SK-N-SH (cell line): ENCODE measurements at regions not wholly inside any gene's neighbourhood (a gene's known extent, or its start where the extent isn't known, plus 50 kb on each side); places are given as distances from the start of the nearest gene placed in this dataset.
"Not testable (repeated sequence)": the region's sequence is repeated elsewhere in the genome, so short reads cannot be mapped to it uniquely, and the experiment has no call there.

Experiments used
- CTCF ChIA-PET: fragments of 300-600, 350-600 bp; formaldehyde crosslinking; extraction: SDS; loops from one replicate; lab custom pipeline; 2021; lab: Yijun Ruan, JAX
- POLR2A ChIA-PET: fragments of 350-600 bp; sonication (Branson Sonifier 250); formaldehyde crosslinking; extraction: SDS; loops from one replicate; lab custom pipeline; 2020; ENCODE audit warnings: antibody characterized with exemption, inconsistent platforms; lab: Yijun Ruan, JAX
- DNase-seq: peaks from one replicate; pipeline ENCODE4 v3.0.0; 2012
- H2AFZ ChIP-seq: fragments of 200-600 bp; sonication (generic); 2 replicates; pipeline ENCODE4 v1.8.1; 2016; ENCODE audit warnings: antibody characterized with exemption, mild to moderate bottlenecking, low read depth
- H3F3A ChIP-seq: fragments of 200-600 bp; sonication (generic); replicated peaks from 2 replicates; pipeline ENCODE3; 2016; ENCODE audit warnings: antibody characterized with exemption, mild to moderate bottlenecking; ENCODE audit not compliant: insufficient read depth
- H3K27ac ChIP-seq, 2 experiments: fragments of 200-500 bp in 1 of 2; fragments of 200-600 bp in 1 of 2; sonication (Bioruptor generic) in 1 of 2; sonication (generic), shearing (Covaris generic) in 1 of 2; 2 replicates each; pipeline versions ENCODE4 v1.5.1 to v1.6.1; 2014 to 2016; ENCODE audit warnings: low read depth in 2 of 2, inconsistent platforms in 1 of 2, low read length in 1 of 2, mild to moderate bottlenecking in 1 of 2, mixed read lengths in 1 of 2
- H3K27me3 ChIP-seq: fragments of 200-600 bp; sonication (generic), shearing (Covaris generic); 2 replicates; pipeline ENCODE4 v1.6.1; 2016; ENCODE audit warnings: mixed run types; ENCODE audit not compliant: insufficient read depth
- H3K36me3 ChIP-seq, 2 experiments: fragments of 200-500 bp in 1 of 2; fragments of 200-600 bp in 1 of 2; sonication (Bioruptor generic) in 1 of 2; sonication (generic) in 1 of 2; replicated peaks in 1 of 2; 2 replicates each; pipeline versions ENCODE3 to v1.5.1; 2014 to 2016; ENCODE audit warnings: low read length in 1 of 2, mild to moderate bottlenecking in 1 of 2; ENCODE audit not compliant: insufficient read depth in 2 of 2, control insufficient read depth in 1 of 2
- H3K4me1 ChIP-seq, 2 experiments: fragments of 200-500 bp in 1 of 2; fragments of 200-600 bp in 1 of 2; sonication (Bioruptor generic) in 1 of 2; sonication (generic), shearing (Covaris generic) in 1 of 2; 2 replicates each; pipeline versions ENCODE4 v1.5.1 to v1.6.1; 2014 to 2016; ENCODE audit warnings: low read depth in 1 of 2, low read length in 1 of 2, mixed run types in 1 of 2; ENCODE audit not compliant: insufficient read depth in 2 of 2, control insufficient read depth in 1 of 2
- H3K4me2 ChIP-seq: fragments of 200-600 bp; sonication (generic), shearing (Covaris generic); 2 replicates; pipeline ENCODE4 v1.6.1; 2017; ENCODE audit warnings: mixed run types
- H3K4me3 ChIP-seq, 2 experiments: fragments of 200-500 bp in 1 of 2; fragments of 200-600 bp in 1 of 2; sonication (Bioruptor generic) in 1 of 2; sonication (generic), shearing (Covaris generic) in 1 of 2; 2 replicates each; pipeline versions ENCODE4 v1.5.1 to v1.8.1; 2014 to 2016; ENCODE audit warnings: low read depth in 2 of 2, inconsistent platforms in 1 of 2, low read length in 1 of 2, mild to moderate bottlenecking in 1 of 2, mixed read lengths in 1 of 2, moderate library complexity in 1 of 2
- H3K79me2 ChIP-seq: fragments of 200-600 bp; sonication (generic); 2 replicates; pipeline ENCODE4 v1.8.1; 2017; ENCODE audit warnings: mild to moderate bottlenecking; ENCODE audit not compliant: insufficient read depth
- H3K9ac ChIP-seq: fragments of 200-600 bp; sonication (generic); 2 replicates; pipeline ENCODE4 v1.6.1; 2017; ENCODE audit warnings: mixed run types
- H3K9me2 ChIP-seq: fragments of 200-600 bp; sonication (generic); 2 replicates; pipeline ENCODE4 v1.6.1; 2017; ENCODE audit warnings: mixed run types
- H3K9me3 ChIP-seq: fragments of 200-600 bp; sonication (generic); 2 replicates; pipeline ENCODE4 v1.6.1; 2017; ENCODE audit warnings: mixed run types, mild to moderate bottlenecking, moderate library complexity
- H4K20me1 ChIP-seq: fragments of 200-600 bp; sonication (generic); 2 replicates; pipeline ENCODE4 v1.6.1; 2017; ENCODE audit warnings: mild to moderate bottlenecking, mixed run types; ENCODE audit not compliant: insufficient read depth
- CHD2 ChIP-seq: fragments of 150-350 bp; IDR thresholded peaks from 2 replicates; pipeline ENCODE4 v1.6.1; 2018; ENCODE audit warnings: low read length; ENCODE audit not compliant: partially characterized antibody
- GABPA ChIP-seq: IDR thresholded peaks from 2 replicates; pipeline ENCODE4 v1.4.0; 2012; ENCODE audit warnings: low read depth, mild to moderate bottlenecking
- GATA2 ChIP-seq: sonication (generic); formaldehyde crosslinking; IDR thresholded peaks from 2 replicates; pipeline ENCODE4 v1.5.0; 2020; ENCODE audit warnings: mild to moderate bottlenecking, missing genetic modification reagents
- JUND ChIP-seq: IDR thresholded peaks from 2 replicates; pipeline ENCODE4 v1.4.0; 2012
- MEF2A ChIP-seq: IDR thresholded peaks from 2 replicates; pipeline ENCODE4 v1.4.0; 2012; ENCODE audit warnings: low read depth, borderline replicate concordance
- POLR2AphosphoS5 ChIP-seq: IDR thresholded peaks from 2 replicates; pipeline ENCODE4 v1.6.1; 2012; ENCODE audit warnings: low read depth, low read length
- TAF1 ChIP-seq: IDR thresholded peaks from 2 replicates; pipeline ENCODE4 v1.6.1; 2012; ENCODE audit warnings: low read depth, mild to moderate bottlenecking, low read length, moderate library complexity, borderline replicate concordance
- TEAD4 ChIP-seq: IDR thresholded peaks from 2 replicates; pipeline ENCODE4 v1.4.0; 2012; ENCODE audit warnings: mild to moderate bottlenecking, borderline replicate concordance; ENCODE audit not compliant: insufficient read depth
- YY1 ChIP-seq: IDR thresholded peaks from 2 replicates; pipeline ENCODE4 v1.4.0; 2012; ENCODE audit warnings: low read depth, mild to moderate bottlenecking
- WGBS: methylation state at CpG from one replicate; pipeline ENCODE4 v1.1.6; 2017; ENCODE audit warnings: low lambda C conversion rate; 5-methylcytosine and 5-hydroxymethylcytosine counted together
- TF ChIP-seq, protein P1 (sequence below): fragments of 150-350 bp; IDR thresholded peaks from 2 replicates; pipeline ENCODE4 v1.6.1; 2016; ENCODE audit warnings: mild to moderate bottlenecking, low read depth, low read length
- TF ChIP-seq, protein P2 (sequence below): fragments of 150-350 bp; IDR thresholded peaks from 2 replicates; pipeline ENCODE4 v1.6.1; 2017; ENCODE audit warnings: antibody characterized with exemption, low read length, low read depth, borderline replicate concordance
- TF ChIP-seq, protein P3 (sequence below): IDR thresholded peaks from 2 replicates; pipeline ENCODE4 v1.4.0; 2012; ENCODE audit warnings: low read depth, borderline replicate concordance

DNA sequence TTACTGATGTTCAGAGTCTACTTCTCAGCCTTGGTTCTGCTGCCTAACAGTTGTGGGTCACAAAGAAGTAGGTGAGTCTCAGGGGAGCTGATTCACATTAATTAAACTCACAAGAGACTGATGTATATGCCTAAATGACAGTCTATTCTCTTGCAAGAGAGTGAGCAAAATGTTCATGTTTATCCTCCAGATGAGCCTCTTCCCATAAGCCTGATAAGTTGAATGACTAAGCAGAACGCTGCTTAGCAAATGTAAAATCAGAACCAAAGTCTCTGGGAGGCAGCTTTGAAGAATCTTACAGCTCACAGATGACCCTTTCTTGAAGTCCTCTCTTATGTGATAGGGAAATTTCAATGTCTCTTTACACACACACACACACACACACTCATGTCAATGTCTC, 1092.2 kb downstream of the TYW1 start:
- Histone ChIP-seq H3K36me3 (no peaks in the 10 kb centered on the region), H3K9me3 (peaks cover 9% of the 10 kb centered on the region; the same call in 1 of the 2 replicates), H3K4me2 (no peak overlapping the region), H2AFZ (no peak overlapping the region), H3K79me2 (no peaks in the 10 kb centered on the region), H4K20me1 (no peaks in the 10 kb centered on the region), H3K27me3 (no peaks in the 10 kb centered on the region), H3K9ac (no peak overlapping the region), H3K4me3 (no peak overlapping the region), H3K4me1 (no peaks in the 10 kb centered on the region), H3K9me2 (no peaks in the 10 kb centered on the region), H3F3A (no peaks in the 10 kb centered on the region), H3K27ac (no peak overlapping the region)
- POLR2A ChIA-PET, result no interaction called here
- TF ChIP-seq TAF1 (no peak), JUND (no peak), GABPA (no peak), MEF2A (no peak), CHD2 (no peak), GATA2 (no peak), POLR2AphosphoS5 (no peak), YY1 (no peak), TEAD4 (no peak)
- TF ChIP-seq, protein P1, sequence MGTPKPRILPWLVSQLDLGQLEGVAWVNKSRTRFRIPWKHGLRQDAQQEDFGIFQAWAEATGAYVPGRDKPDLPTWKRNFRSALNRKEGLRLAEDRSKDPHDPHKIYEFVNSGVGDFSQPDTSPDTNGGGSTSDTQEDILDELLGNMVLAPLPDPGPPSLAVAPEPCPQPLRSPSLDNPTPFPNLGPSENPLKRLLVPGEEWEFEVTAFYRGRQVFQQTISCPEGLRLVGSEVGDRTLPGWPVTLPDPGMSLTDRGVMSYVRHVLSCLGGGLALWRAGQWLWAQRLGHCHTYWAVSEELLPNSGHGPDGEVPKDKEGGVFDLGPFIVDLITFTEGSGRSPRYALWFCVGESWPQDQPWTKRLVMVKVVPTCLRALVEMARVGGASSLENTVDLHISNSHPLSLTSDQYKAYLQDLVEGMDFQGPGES, result no peak
- TF ChIP-seq, protein P2, sequence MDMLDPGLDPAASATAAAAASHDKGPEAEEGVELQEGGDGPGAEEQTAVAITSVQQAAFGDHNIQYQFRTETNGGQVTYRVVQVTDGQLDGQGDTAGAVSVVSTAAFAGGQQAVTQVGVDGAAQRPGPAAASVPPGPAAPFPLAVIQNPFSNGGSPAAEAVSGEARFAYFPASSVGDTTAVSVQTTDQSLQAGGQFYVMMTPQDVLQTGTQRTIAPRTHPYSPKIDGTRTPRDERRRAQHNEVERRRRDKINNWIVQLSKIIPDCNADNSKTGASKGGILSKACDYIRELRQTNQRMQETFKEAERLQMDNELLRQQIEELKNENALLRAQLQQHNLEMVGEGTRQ, result no peak
- TF ChIP-seq, protein P3, sequence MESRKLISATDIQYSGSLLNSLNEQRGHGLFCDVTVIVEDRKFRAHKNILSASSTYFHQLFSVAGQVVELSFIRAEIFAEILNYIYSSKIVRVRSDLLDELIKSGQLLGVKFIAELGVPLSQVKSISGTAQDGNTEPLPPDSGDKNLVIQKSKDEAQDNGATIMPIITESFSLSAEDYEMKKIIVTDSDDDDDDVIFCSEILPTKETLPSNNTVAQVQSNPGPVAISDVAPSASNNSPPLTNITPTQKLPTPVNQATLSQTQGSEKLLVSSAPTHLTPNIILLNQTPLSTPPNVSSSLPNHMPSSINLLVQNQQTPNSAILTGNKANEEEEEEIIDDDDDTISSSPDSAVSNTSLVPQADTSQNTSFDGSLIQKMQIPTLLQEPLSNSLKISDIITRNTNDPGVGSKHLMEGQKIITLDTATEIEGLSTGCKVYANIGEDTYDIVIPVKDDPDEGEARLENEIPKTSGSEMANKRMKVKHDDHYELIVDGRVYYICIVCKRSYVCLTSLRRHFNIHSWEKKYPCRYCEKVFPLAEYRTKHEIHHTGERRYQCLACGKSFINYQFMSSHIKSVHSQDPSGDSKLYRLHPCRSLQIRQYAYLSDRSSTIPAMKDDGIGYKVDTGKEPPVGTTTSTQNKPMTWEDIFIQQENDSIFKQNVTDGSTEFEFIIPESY, result no peak
- 21% methylated on average over 1 of the region's 1 CpG for WGBS
- CTCF ChIA-PET, result no interaction called here
- DNase-seq, result no peak

DNA sequence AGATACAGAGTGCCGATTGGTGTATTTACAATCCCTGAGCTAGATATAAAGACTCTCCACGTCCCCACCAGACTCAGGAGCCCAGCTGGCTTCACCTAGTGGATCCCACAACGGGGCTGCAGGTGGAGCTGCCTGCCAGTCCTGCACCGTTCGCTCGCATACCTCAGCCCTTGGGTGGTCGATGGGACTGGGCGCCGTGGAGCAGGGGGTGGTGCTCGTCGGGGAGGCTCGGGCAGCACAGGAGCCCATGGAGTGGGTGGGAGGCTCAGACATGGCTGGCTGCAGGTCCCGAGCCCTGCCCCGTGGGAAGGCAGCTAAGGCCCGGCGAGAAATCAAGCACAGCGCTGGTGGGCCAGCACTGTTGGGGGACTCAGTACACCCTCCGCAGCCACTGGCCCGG, 1093.6 kb downstream of the TYW1 start:
- H3F3A ChIP-seq, H3K4me1 ChIP-seq, H2AFZ ChIP-seq, DNase-seq, H4K20me1 ChIP-seq, H3K27me3 ChIP-seq, H3K4me2 ChIP-seq, H3K36me3 ChIP-seq, POLR2A ChIA-PET, H3K9me3 ChIP-seq, H3K4me3 ChIP-seq, H3K9me2 ChIP-seq, H3K27ac ChIP-seq, H3K79me2 ChIP-seq, H3K9ac ChIP-seq: not testable (repeated sequence)
- 64% methylated on average over 16 of the region's 19 CpGs for WGBS
- CTCF ChIA-PET, result interaction anchor here (1.2 kb wide), 1 partner anchor 26 kb away, joined by 3 read pairs; no protein-coding TSS in a partner anchor
